GM23338 (cell line): ENCODE measurements at regions not wholly inside any gene's neighbourhood (a gene's known extent, or its start where the extent isn't known, plus 50 kb on each side); places are given as distances from the start of the nearest gene placed in this dataset.

Source experiments
- CREB1 ChIP-seq: fragments of 250-450 bp; sonication (Bioruptor Pico); IDR thresholded peaks from 2 replicates; pipeline ENCODE4 v1.5.0; 2020; ENCODE audit warnings: low read depth, mild to moderate bottlenecking, moderate library complexity
- CTCF ChIP-seq, 2 experiments: fragments of 200-600 bp in 1 of 2; sonication (generic) in 1 of 2; conservative IDR thresholded peaks; 2 replicates each; pipeline versions ENCODE4 v1.5.1 to v1.6.1; 2016 to 2017; ENCODE audit warnings: antibody characterized with exemption in 2 of 2, low read depth in 2 of 2, mild to moderate bottlenecking in 2 of 2, moderate library complexity in 1 of 2
- EZH2 ChIP-seq: fragments of 200-600 bp; sonication (generic); IDR thresholded peaks from one replicate; pipeline ENCODE4 v1.8.0; 2017; ENCODE audit warnings: antibody characterized with exemption, mild to moderate bottlenecking, low read depth; ENCODE audit not compliant: unreplicated experiment
- NANOG ChIP-seq: IDR thresholded peaks from 2 replicates; pipeline ENCODE4 v1.6.1; 2016; ENCODE audit warnings: antibody characterized with exemption, borderline replicate concordance
- POLR2AphosphoS5 ChIP-seq: IDR thresholded peaks from 2 replicates; pipeline ENCODE4 v1.6.1; 2016; ENCODE audit warnings: antibody characterized with exemption, low read depth
- STAT1 ChIP-seq: IDR thresholded peaks from one replicate; pipeline ENCODE4 v1.6.1; 2016; ENCODE audit warnings: antibody characterized with exemption; ENCODE audit not compliant: unreplicated experiment
- TF ChIP-seq, protein P1 (sequence below): IDR thresholded peaks from one replicate; pipeline ENCODE4 v1.6.1; 2018; ENCODE audit warnings: antibody characterized with exemption; ENCODE audit not compliant: unreplicated experiment

DNA sequence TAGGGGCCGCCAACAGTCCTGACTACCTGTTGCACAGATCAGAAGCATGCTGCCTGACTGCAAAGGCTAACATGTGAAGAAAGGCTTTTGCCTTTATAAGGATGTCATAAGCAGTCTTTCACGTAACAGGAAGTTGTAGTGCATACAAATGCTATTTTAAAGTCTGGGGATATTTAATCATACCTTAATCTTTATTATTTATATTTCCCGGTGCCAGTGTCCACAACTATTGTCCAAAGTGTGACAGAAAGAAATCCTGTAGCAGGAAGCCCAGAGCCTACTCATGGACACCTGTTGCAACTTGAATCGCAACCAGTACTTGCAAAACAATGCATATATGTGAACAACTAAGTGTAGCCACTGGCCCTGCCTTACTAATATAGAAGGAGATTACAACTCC lies 235.8 kb downstream of the ALDH8A1 start:
- TF ChIP-seq CTCF (conservative IDR thresholded peaks at IDR 0.05; ENCODE audit: low read depth in 2 of 2) (no peak), NANOG (no peak), POLR2AphosphoS5 (no peak), CREB1 (no peak), EZH2 (no peak), STAT1 (no peak)
- TF ChIP-seq, protein P1, sequence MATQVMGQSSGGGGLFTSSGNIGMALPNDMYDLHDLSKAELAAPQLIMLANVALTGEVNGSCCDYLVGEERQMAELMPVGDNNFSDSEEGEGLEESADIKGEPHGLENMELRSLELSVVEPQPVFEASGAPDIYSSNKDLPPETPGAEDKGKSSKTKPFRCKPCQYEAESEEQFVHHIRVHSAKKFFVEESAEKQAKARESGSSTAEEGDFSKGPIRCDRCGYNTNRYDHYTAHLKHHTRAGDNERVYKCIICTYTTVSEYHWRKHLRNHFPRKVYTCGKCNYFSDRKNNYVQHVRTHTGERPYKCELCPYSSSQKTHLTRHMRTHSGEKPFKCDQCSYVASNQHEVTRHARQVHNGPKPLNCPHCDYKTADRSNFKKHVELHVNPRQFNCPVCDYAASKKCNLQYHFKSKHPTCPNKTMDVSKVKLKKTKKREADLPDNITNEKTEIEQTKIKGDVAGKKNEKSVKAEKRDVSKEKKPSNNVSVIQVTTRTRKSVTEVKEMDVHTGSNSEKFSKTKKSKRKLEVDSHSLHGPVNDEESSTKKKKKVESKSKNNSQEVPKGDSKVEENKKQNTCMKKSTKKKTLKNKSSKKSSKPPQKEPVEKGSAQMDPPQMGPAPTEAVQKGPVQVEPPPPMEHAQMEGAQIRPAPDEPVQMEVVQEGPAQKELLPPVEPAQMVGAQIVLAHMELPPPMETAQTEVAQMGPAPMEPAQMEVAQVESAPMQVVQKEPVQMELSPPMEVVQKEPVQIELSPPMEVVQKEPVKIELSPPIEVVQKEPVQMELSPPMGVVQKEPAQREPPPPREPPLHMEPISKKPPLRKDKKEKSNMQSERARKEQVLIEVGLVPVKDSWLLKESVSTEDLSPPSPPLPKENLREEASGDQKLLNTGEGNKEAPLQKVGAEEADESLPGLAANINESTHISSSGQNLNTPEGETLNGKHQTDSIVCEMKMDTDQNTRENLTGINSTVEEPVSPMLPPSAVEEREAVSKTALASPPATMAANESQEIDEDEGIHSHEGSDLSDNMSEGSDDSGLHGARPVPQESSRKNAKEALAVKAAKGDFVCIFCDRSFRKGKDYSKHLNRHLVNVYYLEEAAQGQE = no peak
